ENCODE measurements at regions not wholly inside any gene's neighbourhood (a gene's known extent, or its start where the extent isn't known, plus 50 kb on each side); places are given as distances from the start of the nearest gene placed in this dataset.
A peak's percentile ranks its signal among the peaks of the same experiment; 100 is the strongest.

- no peak overlapping the region for H3K4me3 ChIP-seq (ENCODE audit: low read length)
- peak; percentile 99 for DNase-seq (ENCODE audit: low read depth)
- no peak for TF ChIP-seq CTCF (IDR thresholded peaks at IDR 0.05; ENCODE audit: insufficient read depth, low read depth, low read length, missing control alignments)
Measured at GRCh38 chr18:55856229-55856628, 268.2 kb upstream of the TCF4 start.

GRCh38 chr18:55853268-55853667 lies 265.3 kb upstream of the TCF4 start:
- DNase-seq (ENCODE audit: low read depth), result no peak
- no peak overlapping the region for H3K4me3 ChIP-seq (ENCODE audit: low read length)
- no peak for TF ChIP-seq CTCF (IDR thresholded peaks at IDR 0.05; ENCODE audit: insufficient read depth, low read depth, low read length, missing control alignments)

- H3K4me3 ChIP-seq (ENCODE audit: low read length), result no peak overlapping the region
- DNase-seq (ENCODE audit: low read depth), result no peak
- TF ChIP-seq CTCF (IDR thresholded peaks at IDR 0.05; ENCODE audit: insufficient read depth, low read depth, low read length, missing control alignments), result no peak
Measured at GRCh38 chr18:55850904-55851303, 262.9 kb upstream of the TCF4 start.

GRCh38 chr18:55849391-55849790 lies 261.4 kb upstream of the TCF4 start:
- DNase-seq (ENCODE audit: low read depth), result no peak
- no peak for TF ChIP-seq CTCF (IDR thresholded peaks at IDR 0.05; ENCODE audit: insufficient read depth, low read depth, low read length, missing control alignments)
- no peak overlapping the region for H3K4me3 ChIP-seq (ENCODE audit: low read length)

GRCh38 chr18:55847960-55848359 lies 260.0 kb upstream of the TCF4 start:
- no peak overlapping the region for H3K4me3 ChIP-seq (ENCODE audit: low read length)
- no peak for TF ChIP-seq CTCF (IDR thresholded peaks at IDR 0.05; ENCODE audit: insufficient read depth, low read depth, low read length, missing control alignments)
- DNase-seq (ENCODE audit: low read depth), result no peak

- no peak overlapping the region for H3K4me3 ChIP-seq (ENCODE audit: low read length)
- DNase-seq (ENCODE audit: low read depth), result no peak
- TF ChIP-seq CTCF (IDR thresholded peaks at IDR 0.05; ENCODE audit: insufficient read depth, low read depth, low read length, missing control alignments), result no peak
Measured at GRCh38 chr18:55845221-55845620, 257.2 kb upstream of the TCF4 start.

- no peak for TF ChIP-seq CTCF (IDR thresholded peaks at IDR 0.05; ENCODE audit: insufficient read depth, low read depth, low read length, missing control alignments)
- no peak for DNase-seq (ENCODE audit: low read depth)
- H3K4me3 ChIP-seq (ENCODE audit: low read length), result no peak overlapping the region
Measured at GRCh38 chr18:55844382-55844781, 256.4 kb upstream of the TCF4 start.
